Liver (tissue), 8 donors: ENCODE measurements at regions not wholly inside any gene's neighbourhood (a gene's known extent, or its start where the extent isn't known, plus 50 kb on each side); places are given as distances from the start of the nearest gene placed in this dataset.

Experiments used
- DNase-seq: peaks from one replicate; pipeline ENCODE4 v3.0.0-alpha.2; 2017; ENCODE audit warnings: low spot score
- H3K27ac ChIP-seq, 2 donors: one replicate each; pipeline ENCODE4 v1.7.0; 2013; ENCODE audit warnings: inconsistent platforms in 2 of 2, low read length in 2 of 2, control low read depth in 1 of 2, low read depth in 1 of 2, mild to moderate bottlenecking in 1 of 2
- H3K27me3 ChIP-seq, 4 donors: one replicate each; pipeline versions ENCODE4 v1.6.1 to v1.7.0; 2013; ENCODE audit warnings: low read length in 3 of 4, inconsistent platforms in 1 of 4, mild to moderate bottlenecking in 1 of 4, moderate library complexity in 1 of 4; ENCODE audit not compliant: control insufficient read depth in 4 of 4, insufficient read depth in 4 of 4
- H3K36me3 ChIP-seq, 4 donors: one replicate each; pipeline versions ENCODE4 v1.6.1 to v1.7.0; 2013; ENCODE audit warnings: low read length in 3 of 4, mild to moderate bottlenecking in 3 of 4, low read depth in 1 of 4, moderate library complexity in 1 of 4; ENCODE audit not compliant: control insufficient read depth in 4 of 4, insufficient read depth in 3 of 4
- H3K4me1 ChIP-seq, 4 donors: one replicate each; pipeline versions ENCODE4 v1.6.1 to v1.7.0; 2013; ENCODE audit warnings: low read length in 3 of 4, mild to moderate bottlenecking in 3 of 4, moderate library complexity in 1 of 4; ENCODE audit not compliant: control insufficient read depth in 4 of 4, insufficient read depth in 4 of 4
- H3K4me3 ChIP-seq, 3 donors: one replicate each; pipeline versions ENCODE4 v1.6.1 to v1.7.0; 2013; ENCODE audit warnings: low read length in 3 of 3, control low read depth in 1 of 3, low read depth in 1 of 3, mild to moderate bottlenecking in 1 of 3
- H3K9ac ChIP-seq, 2 donors: one replicate each; pipeline ENCODE4 v1.7.0; 2013; ENCODE audit warnings: low read length in 2 of 2, mild to moderate bottlenecking in 2 of 2, moderate library complexity in 2 of 2, control low read depth in 1 of 2, low read depth in 1 of 2
- H3K9me3 ChIP-seq, 4 donors: one replicate each; pipeline versions ENCODE4 v1.6.1 to v1.7.0; 2013; ENCODE audit warnings: low read length in 3 of 4; ENCODE audit not compliant: control insufficient read depth in 4 of 4
- ATF3 ChIP-seq: IDR thresholded peaks from 2 replicates; pipeline ENCODE4 v1.6.1; 2016; ENCODE audit warnings: antibody characterized with exemption
- CTCF ChIP-seq: fragments of 150-350 bp; IDR thresholded peaks from 2 replicates; pipeline ENCODE4 v1.5.1; 2017; ENCODE audit warnings: improper control_type of control experiment, low read depth, low read length; ENCODE audit not compliant: missing input control
- FOXA1 ChIP-seq: IDR thresholded peaks from 2 replicates; pipeline ENCODE4 v1.6.1; 2016; ENCODE audit warnings: antibody characterized with exemption
- FOXA2 ChIP-seq: IDR thresholded peaks from 2 replicates; pipeline ENCODE4 v1.6.1; 2016; ENCODE audit warnings: antibody characterized with exemption
- GABPA ChIP-seq, 2 donors: IDR thresholded peaks in 1 of 2; conservative IDR thresholded peaks in 1 of 2; 2 replicates each; pipeline ENCODE4 v1.6.1; 2016; ENCODE audit warnings: antibody characterized with exemption in 2 of 2, mild to moderate bottlenecking in 1 of 2, moderate library complexity in 1 of 2
- HNF4A ChIP-seq, 2 donors: conservative IDR thresholded peaks; 2 replicates each; pipeline ENCODE4 v1.6.1; 2016; ENCODE audit warnings: antibody characterized with exemption in 2 of 2, mild to moderate bottlenecking in 2 of 2
- HNF4G ChIP-seq: IDR thresholded peaks from 2 replicates; pipeline ENCODE4 v1.6.1; 2016; ENCODE audit warnings: antibody characterized with exemption
- JUND ChIP-seq, 2 donors: IDR thresholded peaks; 2 replicates each; pipeline ENCODE4 v1.6.1; 2016; ENCODE audit warnings: antibody characterized with exemption in 2 of 2
- MAX ChIP-seq: IDR thresholded peaks from 2 replicates; pipeline ENCODE4 v1.6.1; 2016; ENCODE audit warnings: antibody characterized with exemption
- NR2F2 ChIP-seq: IDR thresholded peaks from 2 replicates; pipeline ENCODE4 v1.6.1; 2016; ENCODE audit warnings: antibody characterized with exemption
- RXRA ChIP-seq, 2 donors: IDR thresholded peaks; 2 replicates each; pipeline ENCODE4 v1.6.1; 2017 to 2018; ENCODE audit warnings: antibody characterized with exemption in 2 of 2, mild to moderate bottlenecking in 1 of 2
- SP1 ChIP-seq: IDR thresholded peaks from 2 replicates; pipeline ENCODE4 v1.6.1; 2018; ENCODE audit warnings: antibody characterized with exemption, mild to moderate bottlenecking
- YY1 ChIP-seq: IDR thresholded peaks from 2 replicates; pipeline ENCODE4 v1.6.1; 2016; ENCODE audit warnings: antibody characterized with exemption, mild to moderate bottlenecking
- WGBS: extraction: QIAGEN DNeasy Blood & Tissue Kit; methylation state at CpG from one replicate; pipeline ENCODE4 v1.1.7; 2013; 5-methylcytosine and 5-hydroxymethylcytosine counted together
- TF ChIP-seq, protein P1 (sequence below): IDR thresholded peaks from 2 replicates; pipeline ENCODE4 v1.6.1; 2016; ENCODE audit warnings: antibody characterized with exemption, mild to moderate bottlenecking
- donor health status: healthy.
- donor health status: healthy.
- donor health status: healthy.
- donor health status: healthy.
- donor health status: healthy.

GRCh38 chr14:98371141-98371540 lies 900.9 kb downstream of the BCL11B start:
- Histone ChIP-seq H3K27ac (no peak overlapping the region), H3K9ac (no peak overlapping the region), H3K36me3 (no peaks in the 10 kb centered on the region), H3K9me3 (no peaks in the 10 kb centered on the region), H3K27me3 (no peaks in the 10 kb centered on the region), H3K4me1 (no peaks in the 10 kb centered on the region), H3K4me3 (no peak overlapping the region)
- no peak for DNase-seq
- 67% methylated on average over 4 of the region's 4 CpGs for WGBS
- no peak for TF ChIP-seq MAX
- TF ChIP-seq HNF4A (conservative IDR thresholded peaks at IDR 0.05) = no peak
- no peak for TF ChIP-seq YY1
- no peak for TF ChIP-seq HNF4G
- TF ChIP-seq, protein P1, sequence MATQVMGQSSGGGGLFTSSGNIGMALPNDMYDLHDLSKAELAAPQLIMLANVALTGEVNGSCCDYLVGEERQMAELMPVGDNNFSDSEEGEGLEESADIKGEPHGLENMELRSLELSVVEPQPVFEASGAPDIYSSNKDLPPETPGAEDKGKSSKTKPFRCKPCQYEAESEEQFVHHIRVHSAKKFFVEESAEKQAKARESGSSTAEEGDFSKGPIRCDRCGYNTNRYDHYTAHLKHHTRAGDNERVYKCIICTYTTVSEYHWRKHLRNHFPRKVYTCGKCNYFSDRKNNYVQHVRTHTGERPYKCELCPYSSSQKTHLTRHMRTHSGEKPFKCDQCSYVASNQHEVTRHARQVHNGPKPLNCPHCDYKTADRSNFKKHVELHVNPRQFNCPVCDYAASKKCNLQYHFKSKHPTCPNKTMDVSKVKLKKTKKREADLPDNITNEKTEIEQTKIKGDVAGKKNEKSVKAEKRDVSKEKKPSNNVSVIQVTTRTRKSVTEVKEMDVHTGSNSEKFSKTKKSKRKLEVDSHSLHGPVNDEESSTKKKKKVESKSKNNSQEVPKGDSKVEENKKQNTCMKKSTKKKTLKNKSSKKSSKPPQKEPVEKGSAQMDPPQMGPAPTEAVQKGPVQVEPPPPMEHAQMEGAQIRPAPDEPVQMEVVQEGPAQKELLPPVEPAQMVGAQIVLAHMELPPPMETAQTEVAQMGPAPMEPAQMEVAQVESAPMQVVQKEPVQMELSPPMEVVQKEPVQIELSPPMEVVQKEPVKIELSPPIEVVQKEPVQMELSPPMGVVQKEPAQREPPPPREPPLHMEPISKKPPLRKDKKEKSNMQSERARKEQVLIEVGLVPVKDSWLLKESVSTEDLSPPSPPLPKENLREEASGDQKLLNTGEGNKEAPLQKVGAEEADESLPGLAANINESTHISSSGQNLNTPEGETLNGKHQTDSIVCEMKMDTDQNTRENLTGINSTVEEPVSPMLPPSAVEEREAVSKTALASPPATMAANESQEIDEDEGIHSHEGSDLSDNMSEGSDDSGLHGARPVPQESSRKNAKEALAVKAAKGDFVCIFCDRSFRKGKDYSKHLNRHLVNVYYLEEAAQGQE = no peak
- TF ChIP-seq SP1 = no peak
- no peak for TF ChIP-seq FOXA1
- no peak for TF ChIP-seq FOXA2

DNA sequence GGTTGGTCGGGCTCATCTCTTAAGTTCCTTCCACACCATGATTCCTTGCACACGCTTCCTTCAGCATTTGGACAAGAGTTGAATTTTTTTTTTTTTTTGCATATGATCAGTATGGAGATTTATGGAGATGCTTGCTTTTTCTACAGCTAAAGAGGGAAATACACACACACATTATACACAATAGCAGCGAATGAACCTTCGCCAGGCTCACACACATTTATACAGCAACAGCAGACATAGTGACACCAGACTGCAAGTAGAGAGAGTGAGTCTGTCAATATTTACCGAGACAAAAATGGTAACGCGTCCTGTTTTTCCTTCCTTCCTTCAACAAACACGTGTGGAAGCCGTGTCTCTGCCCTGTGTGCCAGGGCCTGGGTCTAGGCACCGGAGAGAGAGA lies 897.9 kb downstream of the BCL11B start:
- DNase-seq = no peak
- no peaks in the 10 kb centered on the region for H3K36me3 ChIP-seq
- WGBS = 49% methylated on average over 10 of the region's 10 CpGs
- no peaks in the 10 kb centered on the region for H3K9me3 ChIP-seq
- H3K4me3 ChIP-seq = no peak overlapping the region
- H3K27ac ChIP-seq = no peak overlapping the region
- TF ChIP-seq HNF4A (conservative IDR thresholded peaks at IDR 0.05) (no peak), GABPA (IDR thresholded peaks at IDR 0.05 in 1 of 2, conservative IDR thresholded peaks at IDR 0.05 in 1 of 2) (no peak), YY1 (no peak), CTCF (no peak), ATF3 (no peak), MAX (no peak), RXRA (IDR thresholded peaks at IDR 0.05) (no peak), NR2F2 (no peak), JUND (IDR thresholded peaks at IDR 0.05) (no peak), FOXA2 (no peak)
- TF ChIP-seq, protein P1 = no peak
- H3K4me1 ChIP-seq = no peaks in the 10 kb centered on the region
- no peaks in the 10 kb centered on the region for H3K27me3 ChIP-seq
- H3K9ac ChIP-seq = no peak overlapping the region
